Natural killer cell (primary cell): ENCODE measurements at regions not wholly inside any gene's neighbourhood (a gene's known extent, or its start where the extent isn't known, plus 50 kb on each side); places are given as distances from the start of the nearest gene placed in this dataset.

ENCODE experiments used
- ATAC-seq, 3 donors: fragments of 150-1000 bp in 2 of 3; fragments of 200-7000 bp in 1 of 3; cut with Tn5 transposase; 1 replicate in 1 of 3; 2 replicates in 2 of 3; pipeline ENCODE4 v1.10.0; 2021; ENCODE audit warnings: mild to moderate bottlenecking in 2 of 3, moderate library complexity in 2 of 3
- DNase-seq, 2 donors: peaks; one replicate each; pipeline versions ENCODE4 v3.0.0 to v3.0.0-alpha.2; 2013 to 2021; ENCODE audit warnings: mixed read lengths in 1 of 2
- H3K27ac ChIP-seq: one replicate; pipeline ENCODE4 v1.5.1; 2013; ENCODE audit warnings: mild to moderate bottlenecking, low read length
- H3K27me3 ChIP-seq: one replicate; pipeline ENCODE4 v1.6.1; 2013; ENCODE audit warnings: low read length; ENCODE audit not compliant: control insufficient read depth, insufficient read depth
- H3K36me3 ChIP-seq: one replicate; pipeline ENCODE4 v1.6.1; 2013; ENCODE audit warnings: low read length; ENCODE audit not compliant: control insufficient read depth, insufficient read depth
- H3K4me1 ChIP-seq: one replicate; pipeline ENCODE4 v1.6.1; 2013; ENCODE audit warnings: low read length; ENCODE audit not compliant: control insufficient read depth, insufficient read depth
- H3K4me3 ChIP-seq: one replicate; pipeline ENCODE4 v1.5.1; 2013; ENCODE audit warnings: low read length
- H3K9me3 ChIP-seq: one replicate; pipeline ENCODE4 v1.6.1; 2013; ENCODE audit warnings: low read length; ENCODE audit not compliant: control insufficient read depth, insufficient read depth
- H3K27ac Mint-ChIP-seq, 2 donors: one replicate each; pipeline ENCODE4 v1.8.0; 2022; ENCODE audit warnings: mild to moderate bottlenecking in 2 of 2, mixed read lengths in 2 of 2, moderate library complexity in 1 of 2
- H3K27me3 Mint-ChIP-seq, 2 donors: one replicate each; pipeline ENCODE4 v1.8.0; 2022; ENCODE audit warnings: low read depth in 2 of 2, mixed read lengths in 2 of 2
- H3K36me3 Mint-ChIP-seq: one replicate; pipeline ENCODE4 v1.8.0; 2022; ENCODE audit warnings: mixed read lengths
- H3K4me1 Mint-ChIP-seq, 2 donors: one replicate each; pipeline ENCODE4 v1.8.0; 2022; ENCODE audit warnings: mixed read lengths in 2 of 2
- H3K4me3 Mint-ChIP-seq: one replicate; pipeline ENCODE4 v1.8.0; 2022; ENCODE audit warnings: mild to moderate bottlenecking, moderate library complexity, mixed read lengths
- H3K9me3 Mint-ChIP-seq, 2 donors: one replicate each; pipeline ENCODE4 v1.8.0; 2022; ENCODE audit warnings: mixed read lengths in 2 of 2
- WGBS: methylation state at CpG from one replicate; pipeline ENCODE4 v1.1.7; 2013; ENCODE audit warnings: missing lambda C conversion rate; ENCODE audit not compliant: insufficient coverage; 5-methylcytosine and 5-hydroxymethylcytosine counted together
- intact Hi-C: fragments of 100-400 bp; cut with micrococcal nuclease; formaldehyde crosslinking; loops from one replicate; pipeline ENCODE4 v1.14.2; 2022
- TF ChIP-seq, protein P1 (sequence below): fragments of 200-600 bp; IDR thresholded peaks from one replicate; pipeline ENCODE4 v1.8.0; 2022; ENCODE audit warnings: antibody characterized with exemption

DNA sequence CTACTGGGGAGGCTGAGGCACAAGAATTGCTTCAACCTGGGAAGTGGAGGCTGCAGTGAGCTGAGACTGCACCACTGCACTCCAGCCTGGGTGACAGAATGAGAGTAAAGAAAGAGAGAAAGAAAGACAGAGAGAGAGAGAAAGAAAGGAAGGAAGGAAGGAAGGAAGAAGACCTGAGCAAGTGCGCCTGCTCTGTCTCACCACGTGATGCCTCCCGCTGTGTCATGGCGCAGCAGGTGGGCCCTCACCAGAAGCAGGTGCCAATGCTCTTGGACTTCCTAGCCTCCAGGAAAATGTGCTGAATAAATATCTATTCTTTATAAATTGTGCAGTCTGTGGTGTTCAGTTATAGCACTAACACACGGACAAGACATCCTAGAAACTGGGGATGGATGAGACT is 270.0 kb downstream of the CYP26B1 start:
- H3K36me3 Mint-ChIP-seq = no peaks in the 10 kb centered on the region
- H3K4me3 Mint-ChIP-seq = no peak overlapping the region
- H3K27ac ChIP-seq = no peak overlapping the region
- intact Hi-C loops = no loop called here
- H3K36me3 ChIP-seq = no peaks in the 10 kb centered on the region
- H3K4me3 ChIP-seq = no peak overlapping the region
- no peaks in the 10 kb centered on the region for H3K4me1 ChIP-seq
- H3K9me3 Mint-ChIP-seq = no peaks in the 10 kb centered on the region
- H3K27me3 Mint-ChIP-seq = peaks cover 0 to 6% of the 10 kb centered on the region in 2 donors
- TF ChIP-seq, protein P1, sequence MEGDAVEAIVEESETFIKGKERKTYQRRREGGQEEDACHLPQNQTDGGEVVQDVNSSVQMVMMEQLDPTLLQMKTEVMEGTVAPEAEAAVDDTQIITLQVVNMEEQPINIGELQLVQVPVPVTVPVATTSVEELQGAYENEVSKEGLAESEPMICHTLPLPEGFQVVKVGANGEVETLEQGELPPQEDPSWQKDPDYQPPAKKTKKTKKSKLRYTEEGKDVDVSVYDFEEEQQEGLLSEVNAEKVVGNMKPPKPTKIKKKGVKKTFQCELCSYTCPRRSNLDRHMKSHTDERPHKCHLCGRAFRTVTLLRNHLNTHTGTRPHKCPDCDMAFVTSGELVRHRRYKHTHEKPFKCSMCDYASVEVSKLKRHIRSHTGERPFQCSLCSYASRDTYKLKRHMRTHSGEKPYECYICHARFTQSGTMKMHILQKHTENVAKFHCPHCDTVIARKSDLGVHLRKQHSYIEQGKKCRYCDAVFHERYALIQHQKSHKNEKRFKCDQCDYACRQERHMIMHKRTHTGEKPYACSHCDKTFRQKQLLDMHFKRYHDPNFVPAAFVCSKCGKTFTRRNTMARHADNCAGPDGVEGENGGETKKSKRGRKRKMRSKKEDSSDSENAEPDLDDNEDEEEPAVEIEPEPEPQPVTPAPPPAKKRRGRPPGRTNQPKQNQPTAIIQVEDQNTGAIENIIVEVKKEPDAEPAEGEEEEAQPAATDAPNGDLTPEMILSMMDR = no peak
- no peaks in the 10 kb centered on the region for H3K27me3 ChIP-seq
- peaks cover 0 to 1% of the 10 kb centered on the region in 2 donors for H3K4me1 Mint-ChIP-seq
- H3K9me3 ChIP-seq = no peaks in the 10 kb centered on the region
- ATAC-seq (no peak), DNase-seq (no peak)
- no peak overlapping the region for H3K27ac Mint-ChIP-seq
- 85% methylated on average over 5 of the region's 5 CpGs for WGBS

- no peak for DNase-seq
- H3K4me1 Mint-ChIP-seq = no peaks in the 10 kb centered on the region
- no peak overlapping the region for H3K4me3 ChIP-seq
- H3K9me3 ChIP-seq = no peaks in the 10 kb centered on the region
- no peak overlapping the region for H3K4me3 Mint-ChIP-seq
- H3K27ac ChIP-seq = no peak overlapping the region
- H3K27me3 ChIP-seq = no peaks in the 10 kb centered on the region
- intact Hi-C loops = no loop called here
- peaks cover 0 to 4% of the 10 kb centered on the region in 2 donors for H3K27me3 Mint-ChIP-seq
- TF ChIP-seq, protein P1 = no peak
- no peak for ATAC-seq
- no peaks in the 10 kb centered on the region for H3K36me3 Mint-ChIP-seq
- no peak overlapping the region for H3K27ac Mint-ChIP-seq
- no peaks in the 10 kb centered on the region for H3K9me3 Mint-ChIP-seq
- H3K4me1 ChIP-seq = no peaks in the 10 kb centered on the region
- WGBS = 87% methylated on average over 5 of the region's 6 CpGs
- H3K36me3 ChIP-seq = no peaks in the 10 kb centered on the region
These were observed 270.9 kb downstream of the CYP26B1 start for GRCh38 chr2:71876542-71877451.

GRCh38 chr2:71872466-71873051 is 275.1 kb downstream of the CYP26B1 start:
- TF ChIP-seq, protein P1 = no peak
- Histone ChIP-seq H3K27me3 (no peaks in the 10 kb centered on the region), H3K27ac (no peak overlapping the region), H3K4me1 (no peaks in the 10 kb centered on the region), H3K9me3 (no peaks in the 10 kb centered on the region), H3K4me3 (no peak overlapping the region), H3K36me3 (no peaks in the 10 kb centered on the region)
- Mint-ChIP-seq H3K4me3 (no peak overlapping the region), H3K36me3 (no peaks in the 10 kb centered on the region), H3K27ac (no peak overlapping the region), H3K9me3 (no peaks in the 10 kb centered on the region), H3K27me3 (peaks cover 6 to 9% of the 10 kb centered on the region in 2 donors), H3K4me1 (no peaks in the 10 kb centered on the region)
- intact Hi-C loops = no loop called here
- WGBS = 84% methylated on average over 12 of the region's 12 CpGs
- ATAC-seq = no peak
- DNase-seq = no peak
